SK-N-SH (cell line): ENCODE measurements at regions not wholly inside any gene's neighbourhood (a gene's known extent, or its start where the extent isn't known, plus 50 kb on each side); places are given as distances from the start of the nearest gene placed in this dataset.

Experiments
- CTCF ChIA-PET: fragments of 300-600, 350-600 bp; formaldehyde crosslinking; extraction: SDS; loops from one replicate; lab custom pipeline; 2021; lab: Yijun Ruan, JAX
- POLR2A ChIA-PET: fragments of 350-600 bp; sonication (Branson Sonifier 250); formaldehyde crosslinking; extraction: SDS; loops from one replicate; lab custom pipeline; 2020; ENCODE audit warnings: antibody characterized with exemption, inconsistent platforms; lab: Yijun Ruan, JAX
- DNase-seq: peaks from one replicate; pipeline ENCODE4 v3.0.0; 2012
- H2AFZ ChIP-seq: fragments of 200-600 bp; sonication (generic); 2 replicates; pipeline ENCODE4 v1.8.1; 2016; ENCODE audit warnings: antibody characterized with exemption, mild to moderate bottlenecking, low read depth
- H3F3A ChIP-seq: fragments of 200-600 bp; sonication (generic); replicated peaks from 2 replicates; pipeline ENCODE3; 2016; ENCODE audit warnings: antibody characterized with exemption, mild to moderate bottlenecking; ENCODE audit not compliant: insufficient read depth
- H3K27ac ChIP-seq, 2 experiments: fragments of 200-500 bp in 1 of 2; fragments of 200-600 bp in 1 of 2; sonication (Bioruptor generic) in 1 of 2; sonication (generic), shearing (Covaris generic) in 1 of 2; 2 replicates each; pipeline versions ENCODE4 v1.5.1 to v1.6.1; 2014 to 2016; ENCODE audit warnings: low read depth in 2 of 2, inconsistent platforms in 1 of 2, low read length in 1 of 2, mild to moderate bottlenecking in 1 of 2, mixed read lengths in 1 of 2
- H3K27me3 ChIP-seq: fragments of 200-600 bp; sonication (generic), shearing (Covaris generic); 2 replicates; pipeline ENCODE4 v1.6.1; 2016; ENCODE audit warnings: mixed run types; ENCODE audit not compliant: insufficient read depth
- H3K36me3 ChIP-seq, 2 experiments: fragments of 200-500 bp in 1 of 2; fragments of 200-600 bp in 1 of 2; sonication (Bioruptor generic) in 1 of 2; sonication (generic) in 1 of 2; replicated peaks in 1 of 2; 2 replicates each; pipeline versions ENCODE3 to v1.5.1; 2014 to 2016; ENCODE audit warnings: low read length in 1 of 2, mild to moderate bottlenecking in 1 of 2; ENCODE audit not compliant: insufficient read depth in 2 of 2, control insufficient read depth in 1 of 2
- H3K4me1 ChIP-seq, 2 experiments: fragments of 200-500 bp in 1 of 2; fragments of 200-600 bp in 1 of 2; sonication (Bioruptor generic) in 1 of 2; sonication (generic), shearing (Covaris generic) in 1 of 2; 2 replicates each; pipeline versions ENCODE4 v1.5.1 to v1.6.1; 2014 to 2016; ENCODE audit warnings: low read depth in 1 of 2, low read length in 1 of 2, mixed run types in 1 of 2; ENCODE audit not compliant: insufficient read depth in 2 of 2, control insufficient read depth in 1 of 2
- H3K4me2 ChIP-seq: fragments of 200-600 bp; sonication (generic), shearing (Covaris generic); 2 replicates; pipeline ENCODE4 v1.6.1; 2017; ENCODE audit warnings: mixed run types
- H3K4me3 ChIP-seq, 2 experiments: fragments of 200-500 bp in 1 of 2; fragments of 200-600 bp in 1 of 2; sonication (Bioruptor generic) in 1 of 2; sonication (generic), shearing (Covaris generic) in 1 of 2; 2 replicates each; pipeline versions ENCODE4 v1.5.1 to v1.8.1; 2014 to 2016; ENCODE audit warnings: low read depth in 2 of 2, inconsistent platforms in 1 of 2, low read length in 1 of 2, mild to moderate bottlenecking in 1 of 2, mixed read lengths in 1 of 2, moderate library complexity in 1 of 2
- H3K79me2 ChIP-seq: fragments of 200-600 bp; sonication (generic); 2 replicates; pipeline ENCODE4 v1.8.1; 2017; ENCODE audit warnings: mild to moderate bottlenecking; ENCODE audit not compliant: insufficient read depth
- H3K9ac ChIP-seq: fragments of 200-600 bp; sonication (generic); 2 replicates; pipeline ENCODE4 v1.6.1; 2017; ENCODE audit warnings: mixed run types
- H3K9me2 ChIP-seq: fragments of 200-600 bp; sonication (generic); 2 replicates; pipeline ENCODE4 v1.6.1; 2017; ENCODE audit warnings: mixed run types
- H3K9me3 ChIP-seq: fragments of 200-600 bp; sonication (generic); 2 replicates; pipeline ENCODE4 v1.6.1; 2017; ENCODE audit warnings: mixed run types, mild to moderate bottlenecking, moderate library complexity
- H4K20me1 ChIP-seq: fragments of 200-600 bp; sonication (generic); 2 replicates; pipeline ENCODE4 v1.6.1; 2017; ENCODE audit warnings: mild to moderate bottlenecking, mixed run types; ENCODE audit not compliant: insufficient read depth
- CHD2 ChIP-seq: fragments of 150-350 bp; IDR thresholded peaks from 2 replicates; pipeline ENCODE4 v1.6.1; 2018; ENCODE audit warnings: low read length; ENCODE audit not compliant: partially characterized antibody
- ELF1 ChIP-seq: IDR thresholded peaks from 2 replicates; pipeline ENCODE4 v1.4.0; 2012
- EZH2phosphoT487 ChIP-seq: fragments of 200-600 bp; sonication (generic); IDR thresholded peaks from 2 replicates; pipeline ENCODE4 v1.6.1; 2017; ENCODE audit warnings: low read depth, mixed run types, mild to moderate bottlenecking, antibody characterized with exemption, moderate library complexity, borderline replicate concordance
- FOXM1 ChIP-seq: IDR thresholded peaks from 2 replicates; pipeline ENCODE4 v1.4.0; 2012; ENCODE audit warnings: low read depth, mild to moderate bottlenecking
- GATA2 ChIP-seq: sonication (generic); formaldehyde crosslinking; IDR thresholded peaks from 2 replicates; pipeline ENCODE4 v1.5.0; 2020; ENCODE audit warnings: mild to moderate bottlenecking, missing genetic modification reagents
- IRF3 ChIP-seq: fragments of 150-350 bp; IDR thresholded peaks from 2 replicates; pipeline ENCODE4 v1.6.1; 2016; ENCODE audit warnings: mild to moderate bottlenecking, low read depth, low read length
- MXI1 ChIP-seq: IDR thresholded peaks from 2 replicates; pipeline ENCODE4 v1.6.1; 2012; ENCODE audit warnings: mild to moderate bottlenecking, low read depth, low read length, improper control_type of control experiment
- NFIC ChIP-seq: IDR thresholded peaks from 2 replicates; pipeline ENCODE4 v1.4.0; 2012; ENCODE audit warnings: borderline replicate concordance
- PBX3 ChIP-seq: IDR thresholded peaks from 2 replicates; pipeline ENCODE4; 2012
- RCOR1 ChIP-seq: fragments of 150-350 bp; IDR thresholded peaks from 2 replicates; pipeline ENCODE4 v1.6.1; 2017; ENCODE audit warnings: antibody characterized with exemption, low read length
- REST ChIP-seq: IDR thresholded peaks from 2 replicates; pipeline ENCODE4 v1.6.1; 2012; ENCODE audit warnings: mild to moderate bottlenecking, low read depth, low read length, moderate library complexity
- RXRA ChIP-seq: IDR thresholded peaks from 2 replicates; pipeline ENCODE4 v1.4.0; 2012; ENCODE audit warnings: low read depth, mild to moderate bottlenecking, borderline replicate concordance
- SMC3 ChIP-seq: IDR thresholded peaks from 2 replicates; pipeline ENCODE4 v1.6.1; 2012; ENCODE audit warnings: low read depth, low read length, improper control_type of control experiment
- TAF1 ChIP-seq: IDR thresholded peaks from 2 replicates; pipeline ENCODE4 v1.6.1; 2012; ENCODE audit warnings: low read depth, mild to moderate bottlenecking, low read length, moderate library complexity, borderline replicate concordance
- TCF12 ChIP-seq: IDR thresholded peaks from 2 replicates; pipeline ENCODE4 v1.4.0; 2012
- TEAD4 ChIP-seq: IDR thresholded peaks from 2 replicates; pipeline ENCODE4 v1.4.0; 2012; ENCODE audit warnings: mild to moderate bottlenecking, borderline replicate concordance; ENCODE audit not compliant: insufficient read depth
- YY1 ChIP-seq: IDR thresholded peaks from 2 replicates; pipeline ENCODE4 v1.4.0; 2012; ENCODE audit warnings: low read depth, mild to moderate bottlenecking
- ZBTB33 ChIP-seq: IDR thresholded peaks from 2 replicates; pipeline ENCODE4 v1.4.0; 2012; ENCODE audit warnings: low read depth, borderline replicate concordance
- WGBS: methylation state at CpG from one replicate; pipeline ENCODE4 v1.1.6; 2017; ENCODE audit warnings: low lambda C conversion rate; 5-methylcytosine and 5-hydroxymethylcytosine counted together
- TF ChIP-seq, protein P1 (sequence below): fragments of 200-600 bp; sonication (generic); IDR thresholded peaks from 2 replicates; pipeline ENCODE4 v1.6.1; 2017; ENCODE audit warnings: antibody characterized with exemption, mild to moderate bottlenecking, moderate library complexity
- TF ChIP-seq, protein P2 (sequence below): IDR thresholded peaks from 2 replicates; pipeline ENCODE4 v1.4.0; 2012; ENCODE audit warnings: low read depth

DNA sequence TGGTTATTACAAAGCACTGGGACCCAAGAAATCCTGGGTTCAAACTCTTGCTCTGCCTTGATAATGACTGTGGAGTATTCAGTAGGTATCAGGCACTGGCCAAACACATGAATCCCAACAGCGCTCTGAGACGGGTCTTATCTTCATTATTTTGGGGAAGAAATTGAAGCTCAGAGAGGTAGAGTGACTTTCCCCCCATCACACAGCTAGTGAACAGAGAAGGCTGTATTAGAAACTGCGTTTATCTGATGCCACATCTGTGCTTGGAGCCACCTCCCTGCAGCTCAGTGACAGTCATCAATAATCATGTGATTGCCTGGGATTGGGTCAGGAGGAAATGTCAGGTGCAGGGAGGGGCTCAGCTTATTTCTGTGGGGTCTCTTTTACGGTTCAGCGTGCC is 225.4 kb upstream of the LHX5 start (continued):
- no peak for TF ChIP-seq REST
- TF ChIP-seq FOXM1, result no peak
- no peak for TF ChIP-seq SMC3

GRCh38 chr12:113693693-113694092 is 222.0 kb upstream of the LHX5 start:
- no peak overlapping the region for H3K9ac ChIP-seq
- no peaks in the 10 kb centered on the region for H3F3A ChIP-seq
- no peaks in the 10 kb centered on the region for H3K9me3 ChIP-seq
- H3K27ac ChIP-seq, result no peak overlapping the region
- ChIA-PET POLR2A (interaction anchor here (0.7 kb wide), 1 partner anchor 176 kb away, joined by 3 read pairs; no protein-coding TSS in a partner anchor), CTCF (no interaction called here)
- no peaks in the 10 kb centered on the region for H3K79me2 ChIP-seq
- H3K9me2 ChIP-seq, result no peaks in the 10 kb centered on the region
- 65% methylated on average over 8 of the region's 8 CpGs for WGBS
- peaks cover 8% of the 10 kb centered on the region; the same call in 1 of the 2 replicates for H3K27me3 ChIP-seq
- no peaks in the 10 kb centered on the region for H4K20me1 ChIP-seq
- no peaks in the 10 kb centered on the region for H3K36me3 ChIP-seq
- H3K4me2 ChIP-seq, result no peak overlapping the region
- no peak overlapping the region for H3K4me3 ChIP-seq
- TF ChIP-seq RXRA, result no peak
- TF ChIP-seq ZBTB33, result no peak
- TF ChIP-seq YY1, result no peak
- TF ChIP-seq, protein P1, sequence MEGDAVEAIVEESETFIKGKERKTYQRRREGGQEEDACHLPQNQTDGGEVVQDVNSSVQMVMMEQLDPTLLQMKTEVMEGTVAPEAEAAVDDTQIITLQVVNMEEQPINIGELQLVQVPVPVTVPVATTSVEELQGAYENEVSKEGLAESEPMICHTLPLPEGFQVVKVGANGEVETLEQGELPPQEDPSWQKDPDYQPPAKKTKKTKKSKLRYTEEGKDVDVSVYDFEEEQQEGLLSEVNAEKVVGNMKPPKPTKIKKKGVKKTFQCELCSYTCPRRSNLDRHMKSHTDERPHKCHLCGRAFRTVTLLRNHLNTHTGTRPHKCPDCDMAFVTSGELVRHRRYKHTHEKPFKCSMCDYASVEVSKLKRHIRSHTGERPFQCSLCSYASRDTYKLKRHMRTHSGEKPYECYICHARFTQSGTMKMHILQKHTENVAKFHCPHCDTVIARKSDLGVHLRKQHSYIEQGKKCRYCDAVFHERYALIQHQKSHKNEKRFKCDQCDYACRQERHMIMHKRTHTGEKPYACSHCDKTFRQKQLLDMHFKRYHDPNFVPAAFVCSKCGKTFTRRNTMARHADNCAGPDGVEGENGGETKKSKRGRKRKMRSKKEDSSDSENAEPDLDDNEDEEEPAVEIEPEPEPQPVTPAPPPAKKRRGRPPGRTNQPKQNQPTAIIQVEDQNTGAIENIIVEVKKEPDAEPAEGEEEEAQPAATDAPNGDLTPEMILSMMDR, result no peak
- TF ChIP-seq NFIC, result no peak
- TF ChIP-seq CHD2, result no peak
- TF ChIP-seq, protein P2, sequence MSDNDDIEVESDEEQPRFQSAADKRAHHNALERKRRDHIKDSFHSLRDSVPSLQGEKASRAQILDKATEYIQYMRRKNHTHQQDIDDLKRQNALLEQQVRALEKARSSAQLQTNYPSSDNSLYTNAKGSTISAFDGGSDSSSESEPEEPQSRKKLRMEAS, result no peak
- TF ChIP-seq MXI1, result no peak
- no peak for TF ChIP-seq FOXM1
- no peak for TF ChIP-seq SMC3
- TF ChIP-seq TEAD4, result no peak
- TF ChIP-seq EZH2phosphoT487, result no peak
- no peak for TF ChIP-seq IRF3
- no peak for TF ChIP-seq ELF1
- TF ChIP-seq PBX3, result no peak
- no peak for TF ChIP-seq GATA2
- no peak for TF ChIP-seq TAF1
- no peak for TF ChIP-seq TCF12
- TF ChIP-seq RCOR1, result no peak
- H2AFZ ChIP-seq, result no peak overlapping the region
- DNase-seq, result no peak
- peaks cover 0 to 3% of the 10 kb centered on the region in 2 experiments; a peak in 1 of 4 replicates for H3K4me1 ChIP-seq
